Sigmoid colon (tissue), 6 donors: ENCODE measurements at regions not wholly inside any gene's neighbourhood (a gene's known extent, or its start where the extent isn't known, plus 50 kb on each side); places are given as distances from the start of the nearest gene placed in this dataset.

Source experiments
- DNase-seq: peaks from one replicate; pipeline ENCODE4 v3.0.0-alpha.2; 2019
- H3K27ac ChIP-seq, 4 donors: fragments of 200-600 bp; sonication (generic); one replicate each; pipeline ENCODE4 v1.5.1; 2016 to 2019; ENCODE audit warnings: mild to moderate bottlenecking in 1 of 4
- H3K27me3 ChIP-seq, 3 donors: fragments of 200-600 bp; sonication (generic); one replicate each; pipeline ENCODE4 v1.5.1; 2019; ENCODE audit warnings: mild to moderate bottlenecking in 1 of 3
- H3K36me3 ChIP-seq, 4 donors: fragments of 200-600 bp; sonication (generic); one replicate each; pipeline ENCODE4 v1.5.1; 2016 to 2019
- H3K4me1 ChIP-seq, 4 donors: fragments of 200-600 bp; sonication (generic); one replicate each; pipeline ENCODE4 v1.5.1; 2017 to 2019
- H3K4me3 ChIP-seq, 4 donors: fragments of 200-600 bp; sonication (generic); one replicate each; pipeline ENCODE4 v1.5.1; 2017 to 2019; ENCODE audit warnings: mild to moderate bottlenecking in 2 of 4, moderate library complexity in 1 of 4
- H3K9me3 ChIP-seq, 4 donors: fragments of 200-600 bp in 3 of 4; sonication (generic) in 3 of 4; one replicate each; pipeline versions ENCODE4 v1.5.1 to v1.6.1; 2013 to 2019
- EP300 ChIP-seq, 4 donors: sonication (generic); formaldehyde crosslinking; IDR thresholded peaks; one replicate each; pipeline ENCODE4 v1.6.1; 2017; ENCODE audit warnings: antibody characterized with exemption in 4 of 4
- POLR2A ChIP-seq, 2 donors: fragments of 450-650 bp; IDR thresholded peaks; one replicate each; pipeline ENCODE4 v1.6.1; 2016; ENCODE audit warnings: antibody characterized with exemption in 2 of 2, mild to moderate bottlenecking in 2 of 2, moderate library complexity in 2 of 2
- POLR2AphosphoS5 ChIP-seq, 4 donors: sonication (generic); formaldehyde crosslinking; IDR thresholded peaks; one replicate each; pipeline ENCODE4 v1.6.1; 2017; ENCODE audit warnings: antibody characterized with exemption in 4 of 4
- WGBS, 2 donors: extraction: QIAGEN DNeasy Blood & Tissue Kit; methylation state at CpG; one replicate each; pipeline ENCODE4 v1.1.7; 2013; 5-methylcytosine and 5-hydroxymethylcytosine counted together
- intact Hi-C: fragments of 100-400 bp; cut with DNase I; formaldehyde crosslinking; loops from one replicate; pipeline ENCODE4 v1.15.1; 2023
- TF ChIP-seq, protein P1 (sequence below), 4 experiments: fragments of 450-650 bp in 3 of 4; fragments of 200-600 bp in 1 of 4; IDR thresholded peaks; one replicate each; pipeline ENCODE4 v1.5.1; 2016 to 2019; ENCODE audit warnings: antibody characterized with exemption in 4 of 4, mild to moderate bottlenecking in 3 of 4, moderate library complexity in 2 of 4
- donor health status: healthy with polysubstance abuse.
- donor health status: healthy.

DNA sequence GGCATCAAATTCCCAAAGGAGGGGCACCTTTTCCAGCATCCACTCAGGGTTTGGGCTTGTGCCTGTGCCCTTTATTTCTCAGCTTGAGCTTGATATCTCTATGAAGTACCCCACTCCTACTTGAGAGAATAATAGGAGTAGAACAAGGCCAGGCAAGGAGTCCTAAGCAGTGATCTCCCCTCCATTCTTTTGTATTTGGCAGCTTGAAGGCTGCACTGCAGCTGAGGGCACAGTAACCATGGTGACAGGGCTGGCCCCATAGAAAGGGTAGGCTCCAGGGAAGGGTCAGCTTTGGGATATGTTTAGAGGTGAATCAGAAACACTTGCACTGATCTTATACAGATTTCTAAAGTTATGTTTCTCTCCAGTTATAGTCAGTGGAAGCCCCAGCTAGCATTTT, 145.4 kb upstream of the SLC24A5 start:
- Histone ChIP-seq H3K36me3 (no peaks in the 10 kb centered on the region), H3K9me3 (no peaks in the 10 kb centered on the region), H3K4me3 (no peak overlapping the region), H3K27me3 (no peaks in the 10 kb centered on the region), H3K27ac (no peak overlapping the region), H3K4me1 (no peaks in the 10 kb centered on the region)
- intact Hi-C loops, result no loop called here
- DNase-seq, result no peak
- TF ChIP-seq POLR2AphosphoS5 (IDR thresholded peaks at IDR 0.05) (no peak), POLR2A (IDR thresholded peaks at IDR 0.05) (no peak)

DNA sequence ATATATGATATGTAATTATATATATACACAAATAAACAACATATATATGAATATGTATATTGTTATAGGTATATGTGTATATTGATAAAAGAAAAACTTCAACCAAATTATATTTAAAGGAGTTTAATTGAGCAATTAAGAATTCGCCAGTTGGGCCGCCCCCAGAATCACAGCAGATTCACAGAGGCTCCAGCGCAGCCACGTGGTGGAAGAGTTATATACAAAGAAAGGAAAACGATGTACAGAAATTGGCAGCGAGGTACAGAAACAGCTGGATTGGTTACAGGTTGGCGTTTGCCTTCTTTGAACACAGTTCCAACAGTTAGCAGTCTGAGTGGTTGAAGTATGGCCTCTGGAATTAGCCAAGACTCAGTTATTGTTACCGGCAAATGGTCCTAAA, 137.3 kb upstream of the SLC24A5 start:
- H3K27ac ChIP-seq, result no peak overlapping the region
- H3K4me1 ChIP-seq, result no peaks in the 10 kb centered on the region
- no peaks in the 10 kb centered on the region for H3K27me3 ChIP-seq
- no peak overlapping the region for H3K4me3 ChIP-seq
- H3K36me3 ChIP-seq, result no peaks in the 10 kb centered on the region
- no peaks in the 10 kb centered on the region for H3K9me3 ChIP-seq
- no peak for DNase-seq
- 82 to 83% methylated on average over 8 of the region's 8 CpGs for WGBS, 2 donors
- TF ChIP-seq POLR2A (IDR thresholded peaks at IDR 0.05) (no peak), POLR2AphosphoS5 (IDR thresholded peaks at IDR 0.05) (no peak), EP300 (IDR thresholded peaks at IDR 0.05) (no peak)
- intact Hi-C loops, result loop anchor here (10.0 kb wide), 1 partner anchor 509 kb away; no protein-coding TSS in a partner anchor

DNA sequence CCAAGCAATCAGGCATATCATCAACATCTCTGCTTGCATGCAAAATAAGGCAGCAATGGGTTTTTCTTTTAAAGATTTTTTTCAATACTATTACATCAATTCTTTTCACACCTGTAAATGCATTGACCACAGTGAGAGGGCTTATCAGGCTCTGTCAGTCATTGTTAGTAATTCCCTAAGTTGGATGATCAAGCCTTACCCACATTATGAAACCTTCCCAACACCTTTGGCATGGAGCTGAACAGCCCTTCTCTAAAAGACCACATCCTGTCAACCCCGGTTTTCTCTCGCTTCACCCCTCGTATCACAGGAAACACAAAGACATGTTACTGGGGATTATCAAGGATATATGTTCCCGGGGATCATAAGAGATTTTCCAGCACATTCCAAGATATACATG, 135.2 kb upstream of the SLC24A5 start:
- Histone ChIP-seq H3K36me3 (no peaks in the 10 kb centered on the region), H3K27ac (no peak overlapping the region), H3K9me3 (no peaks in the 10 kb centered on the region), H3K4me1 (no peaks in the 10 kb centered on the region), H3K27me3 (no peaks in the 10 kb centered on the region), H3K4me3 (no peak overlapping the region)
- intact Hi-C loops, result loop anchor here (10.0 kb wide), 1 partner anchor 511 kb away; no protein-coding TSS in a partner anchor
- DNase-seq, result no peak
- 52 to 91% methylated on average over 4 of the region's 4 CpGs for WGBS, 2 donors
- TF ChIP-seq POLR2A (IDR thresholded peaks at IDR 0.05), result no peak
- no peak for TF ChIP-seq EP300 (IDR thresholded peaks at IDR 0.05)
- TF ChIP-seq POLR2AphosphoS5 (IDR thresholded peaks at IDR 0.05), result no peak
- TF ChIP-seq, protein P1, sequence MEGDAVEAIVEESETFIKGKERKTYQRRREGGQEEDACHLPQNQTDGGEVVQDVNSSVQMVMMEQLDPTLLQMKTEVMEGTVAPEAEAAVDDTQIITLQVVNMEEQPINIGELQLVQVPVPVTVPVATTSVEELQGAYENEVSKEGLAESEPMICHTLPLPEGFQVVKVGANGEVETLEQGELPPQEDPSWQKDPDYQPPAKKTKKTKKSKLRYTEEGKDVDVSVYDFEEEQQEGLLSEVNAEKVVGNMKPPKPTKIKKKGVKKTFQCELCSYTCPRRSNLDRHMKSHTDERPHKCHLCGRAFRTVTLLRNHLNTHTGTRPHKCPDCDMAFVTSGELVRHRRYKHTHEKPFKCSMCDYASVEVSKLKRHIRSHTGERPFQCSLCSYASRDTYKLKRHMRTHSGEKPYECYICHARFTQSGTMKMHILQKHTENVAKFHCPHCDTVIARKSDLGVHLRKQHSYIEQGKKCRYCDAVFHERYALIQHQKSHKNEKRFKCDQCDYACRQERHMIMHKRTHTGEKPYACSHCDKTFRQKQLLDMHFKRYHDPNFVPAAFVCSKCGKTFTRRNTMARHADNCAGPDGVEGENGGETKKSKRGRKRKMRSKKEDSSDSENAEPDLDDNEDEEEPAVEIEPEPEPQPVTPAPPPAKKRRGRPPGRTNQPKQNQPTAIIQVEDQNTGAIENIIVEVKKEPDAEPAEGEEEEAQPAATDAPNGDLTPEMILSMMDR (IDR thresholded peaks at IDR 0.05), result no peak

DNA sequence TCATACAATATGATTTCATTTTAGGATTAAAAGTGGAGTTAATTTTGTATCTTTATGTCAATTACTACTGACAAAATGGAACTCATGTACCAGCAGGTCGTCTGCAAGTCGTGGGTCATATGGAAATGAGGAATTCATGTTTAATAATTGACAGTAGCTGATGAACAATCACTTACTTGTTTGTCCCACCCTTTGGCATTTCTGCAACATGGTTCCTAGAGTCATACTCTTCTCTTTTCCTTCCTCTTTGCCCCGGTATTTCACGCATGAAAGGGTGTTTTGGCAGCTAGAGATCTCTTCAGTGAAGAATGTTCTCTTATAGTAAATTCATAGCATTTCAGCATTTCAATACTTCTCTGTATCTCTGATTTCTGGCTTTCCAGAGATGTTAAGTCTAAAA, 133.3 kb upstream of the SLC24A5 start:
- no peak overlapping the region for H3K27ac ChIP-seq
- no peaks in the 10 kb centered on the region for H3K4me1 ChIP-seq
- H3K27me3 ChIP-seq, result no peaks in the 10 kb centered on the region
- 55 to 59% methylated on average over 4 of the region's 4 CpGs for WGBS, 2 donors
- intact Hi-C loops, result loop anchor here (10.0 kb wide), 1 partner anchor 513 kb away; no protein-coding TSS in a partner anchor
- no peak for DNase-seq
- no peaks in the 10 kb centered on the region for H3K36me3 ChIP-seq
- TF ChIP-seq, protein P1 (IDR thresholded peaks at IDR 0.05), result no peak
- TF ChIP-seq POLR2AphosphoS5 (IDR thresholded peaks at IDR 0.05), result no peak
- TF ChIP-seq EP300 (IDR thresholded peaks at IDR 0.05), result no peak
- no peak for TF ChIP-seq POLR2A (IDR thresholded peaks at IDR 0.05)
- no peak overlapping the region for H3K4me3 ChIP-seq
- H3K9me3 ChIP-seq, result no peaks in the 10 kb centered on the region

GRCh38 chr15:47987908-47988532, 132.8 kb upstream of the SLC24A5 start:
- H3K4me3 ChIP-seq, result no peak overlapping the region
- H3K36me3 ChIP-seq, result no peaks in the 10 kb centered on the region
- no peaks in the 10 kb centered on the region for H3K27me3 ChIP-seq
- TF ChIP-seq, protein P1 (IDR thresholded peaks at IDR 0.05), result peak; percentile 41 to 62 (median 45)
- no peak for TF ChIP-seq POLR2AphosphoS5 (IDR thresholded peaks at IDR 0.05)
- no peak for TF ChIP-seq EP300 (IDR thresholded peaks at IDR 0.05)
- 59 to 62% methylated on average over 3 of the region's 3 CpGs for WGBS, 2 donors
- intact Hi-C loops, result loop anchor here (1.0 to 10.0 kb wide), 2 partner anchors 513 to 792 kb away; no protein-coding TSS in a partner anchor
- DNase-seq, result no peak
- H3K4me1 ChIP-seq, result no peaks in the 10 kb centered on the region
- no peaks in the 10 kb centered on the region for H3K9me3 ChIP-seq
- H3K27ac ChIP-seq, result no peak overlapping the region

DNA sequence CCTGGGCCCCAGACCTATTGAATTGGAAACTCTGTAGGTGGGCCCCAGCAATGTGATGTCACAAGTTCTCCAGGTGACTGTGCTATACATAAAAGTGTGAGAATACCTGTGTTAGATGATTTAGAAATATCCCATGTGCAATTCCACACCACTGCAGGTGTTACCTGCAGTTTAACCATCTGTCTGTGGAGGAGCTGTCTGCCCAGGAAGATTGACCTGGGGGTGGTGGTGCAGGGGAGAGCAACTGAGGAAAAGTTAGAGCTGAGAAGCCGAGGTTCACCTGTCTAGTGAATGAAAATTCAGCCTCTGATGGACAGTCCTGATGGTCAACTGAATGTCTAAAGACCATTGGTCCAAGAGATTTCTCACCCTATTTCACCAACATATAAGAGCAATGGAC, 132.2 kb upstream of the SLC24A5 start:
- Histone ChIP-seq H3K27me3 (no peaks in the 10 kb centered on the region), H3K27ac (no peak overlapping the region), H3K4me3 (no peak overlapping the region), H3K4me1 (no peaks in the 10 kb centered on the region), H3K9me3 (no peaks in the 10 kb centered on the region), H3K36me3 (no peaks in the 10 kb centered on the region)
- TF ChIP-seq POLR2AphosphoS5 (IDR thresholded peaks at IDR 0.05) (no peak), POLR2A (IDR thresholded peaks at IDR 0.05) (no peak), EP300 (IDR thresholded peaks at IDR 0.05) (no peak)
- TF ChIP-seq, protein P1 (IDR thresholded peaks at IDR 0.05), result no peak
- intact Hi-C loops, result loop anchor here (1.0 to 10.0 kb wide), 2 partner anchors 514 to 792 kb away; no protein-coding TSS in a partner anchor
- DNase-seq, result no peak
- 76 to 88% methylated on average over 1 of the region's 1 CpG for WGBS, 2 donors
